Skin of body (tissue), 2 donors: ENCODE measurements at regions not wholly inside any gene's neighbourhood (a gene's known extent, or its start where the extent isn't known, plus 50 kb on each side); places are given as distances from the start of the nearest gene placed in this dataset. TPM values are rescaled to one million over a fixed set of nuclear protein-coding genes. Genes with fewer than 3 reads are reported as not detected.

Source experiments
- DNase-seq: peaks from one replicate; lab custom pipeline; 2025; lab: John Stamatoyannopoulos, UW
- small RNA-seq: library from RNA; depleted of rRNA; stranded (forward); fragments of <200 nt; gene quantifications from one replicate; pipeline ENCODE3, GENCODE V24; 2014; ENCODE audit warnings: low replicate concordance

- no peak for DNase-seq
Observed at GRCh38 chr12:11568155-11568761, 81.2 kb upstream of the ETV6 start.

GRCh38 chr12:11568762-11569478, 80.6 kb upstream of the ETV6 start:
- no peak for DNase-seq

- DNase-seq = no peak
Observed at GRCh38 chr12:11569716-11570115, 79.8 kb upstream of the ETV6 start.

GRCh38 chr12:11573880-11574279, 75.6 kb upstream of the ETV6 start:
- no peak for DNase-seq

- DNase-seq = no peak
Observed at GRCh38 chr12:11576104-11576503, 73.4 kb upstream of the ETV6 start.

GRCh38 chr12:11577658-11578260, 71.7 kb upstream of the ETV6 start:
- DNase-seq = no peak

GRCh38 chr12:11578461-11578993, 70.9 kb upstream of the ETV6 start:
- DNase-seq = no peak

GRCh38 chr12:11580125-11580751, 69.2 kb upstream of the ETV6 start:
- no peak for DNase-seq

- peak; percentile 39 for DNase-seq
Observed at GRCh38 chr12:11581179-11581755, 68.2 kb upstream of the ETV6 start.

GRCh38 chr12:11584221-11584855, 65.1 kb upstream of the ETV6 start:
- no peak for DNase-seq

GRCh38 chr12:11592484-11592883, 57.0 kb upstream of the ETV6 start:
- no peak for DNase-seq

GRCh38 chr12:11593013-11593412, 56.5 kb upstream of the ETV6 start:
- DNase-seq = no peak

- no peak for DNase-seq
Observed at GRCh38 chr12:11595080-11595479, 54.4 kb upstream of the ETV6 start.

- no peak for DNase-seq
Observed at GRCh38 chr12:11596141-11596540, 53.3 kb upstream of the ETV6 start.

GRCh38 chr12:11598900-11599299, 50.6 kb upstream of the ETV6 start:
- no peak for DNase-seq

Small RNA genes lying in the stretch of these regions (small RNA-seq; reads per million reads assigned to genes)
- gene AC007450.3 (not detected), gene HIGD1AP8 (not detected), gene RNU7-60P (not detected)
